Islet precursor cell (in vitro differentiated cells): ENCODE measurements at regions not wholly inside any gene's neighbourhood (a gene's known extent, or its start where the extent isn't known, plus 50 kb on each side); places are given as distances from the start of the nearest gene placed in this dataset.
"Not testable (repeated sequence)": the region's sequence is repeated elsewhere in the genome, so short reads cannot be mapped to it uniquely, and the experiment has no call there.

Experiments used
- DNase-seq: peaks from one replicate; pipeline ENCODE4 v3.0.0-alpha.2; 2018

- DNase-seq, result no peak
These were observed 329.8 kb upstream of the EPHA7 start for GRCh38 chr6:93749191-93749590.

GRCh38 chr6:93746892-93747291 is 327.5 kb upstream of the EPHA7 start:
- no peak for DNase-seq

DNA sequence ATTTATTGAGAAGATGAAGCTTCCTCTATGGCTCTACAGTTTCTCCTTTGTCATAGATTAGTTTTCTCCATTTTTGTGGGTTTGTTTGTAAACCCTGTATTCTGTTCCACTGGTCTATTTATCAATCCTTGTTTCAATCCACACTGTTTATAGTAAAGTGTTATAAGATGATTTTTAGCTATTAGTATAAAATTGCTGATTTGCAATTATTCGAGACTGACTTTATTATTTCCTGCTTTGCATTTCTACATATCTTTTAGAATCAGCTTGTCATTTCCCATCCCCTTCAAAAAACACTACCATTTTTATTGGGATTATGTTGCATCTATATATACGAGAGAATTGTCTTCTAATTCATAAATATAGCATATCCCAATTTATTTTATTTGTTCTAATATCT is 325.9 kb upstream of the EPHA7 start:
- DNase-seq, result no peak

GRCh38 chr6:93735099-93735498 is 315.7 kb upstream of the EPHA7 start:
- DNase-seq, result no peak

GRCh38 chr6:93731306-93731705 is 311.9 kb upstream of the EPHA7 start:
- DNase-seq, result no peak

GRCh38 chr6:93728150-93728549 is 308.8 kb upstream of the EPHA7 start:
- DNase-seq, result no peak

DNA sequence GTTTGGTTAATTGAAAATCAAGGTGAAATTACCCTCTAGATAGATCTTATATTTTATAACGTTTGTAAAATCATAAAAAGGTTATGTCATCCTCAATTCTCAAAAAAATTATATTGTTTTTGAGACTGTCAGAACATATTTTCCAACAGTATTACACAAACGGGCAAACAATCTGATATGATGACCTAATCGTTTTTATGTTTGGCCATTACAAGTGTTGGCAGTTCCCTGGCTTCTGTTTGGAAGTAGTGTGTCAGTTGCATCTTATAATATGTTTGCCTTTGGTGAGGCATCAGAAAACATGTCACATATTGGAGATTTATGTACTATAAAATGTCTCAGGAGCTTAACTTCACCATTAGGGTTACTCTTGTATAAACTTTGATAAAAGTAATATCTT is 308.1 kb upstream of the EPHA7 start:
- no peak for DNase-seq

DNA sequence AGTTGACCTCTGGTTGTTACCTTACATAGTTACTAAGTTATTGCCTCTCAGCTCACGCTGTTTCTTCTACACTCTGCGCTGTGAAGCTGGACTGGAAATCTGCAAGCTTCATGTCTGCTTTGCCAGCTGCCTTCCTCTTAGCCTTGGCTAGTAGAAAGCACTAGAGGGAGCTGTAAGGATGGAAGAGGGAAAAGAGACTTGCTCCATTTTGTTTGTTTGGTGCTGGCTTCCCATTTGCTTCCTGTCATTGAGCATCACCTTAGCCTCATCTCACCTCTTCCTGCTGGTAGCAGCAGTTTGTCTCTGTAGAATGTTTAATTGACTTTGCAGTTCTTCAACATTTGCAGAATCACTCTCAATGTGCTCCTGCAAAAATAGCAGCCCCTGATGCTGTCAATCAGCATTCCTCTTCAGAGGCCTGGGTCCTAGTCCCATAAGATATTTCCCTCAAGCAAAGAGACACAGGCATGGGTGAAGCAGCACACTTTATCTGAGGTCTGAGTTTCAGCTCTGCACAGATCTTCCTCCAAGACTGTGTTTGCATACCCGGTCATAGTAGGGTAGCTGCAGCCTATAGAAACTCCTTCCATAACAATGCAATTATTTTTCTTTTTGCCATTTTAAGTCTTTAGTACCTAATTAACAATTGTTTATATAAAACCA is 302.2 kb upstream of the EPHA7 start:
- DNase-seq, result peak; percentile 63

DNA sequence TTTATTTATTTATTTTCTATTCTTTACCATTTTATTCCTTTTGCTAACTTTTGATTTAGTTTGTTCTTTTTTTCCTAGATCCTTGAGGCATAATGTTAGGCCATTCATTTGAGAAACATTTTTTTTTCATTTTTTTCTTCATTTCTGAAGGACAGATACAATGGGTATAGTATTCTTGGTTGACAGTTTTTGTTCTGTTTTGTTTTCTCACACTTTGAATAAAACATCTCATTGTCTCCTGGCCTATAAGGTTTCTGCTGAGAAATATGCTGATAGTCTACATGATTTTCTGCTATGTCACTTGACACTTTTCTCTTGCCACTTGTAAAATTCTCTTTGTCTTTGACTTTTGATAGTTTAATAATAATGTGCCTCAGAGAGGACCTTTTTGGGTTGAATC is 294.6 kb upstream of the EPHA7 start:
- no peak for DNase-seq

- no peak for DNase-seq
These were observed 284.1 kb upstream of the EPHA7 start for GRCh38 chr6:93703431-93703830.

DNA sequence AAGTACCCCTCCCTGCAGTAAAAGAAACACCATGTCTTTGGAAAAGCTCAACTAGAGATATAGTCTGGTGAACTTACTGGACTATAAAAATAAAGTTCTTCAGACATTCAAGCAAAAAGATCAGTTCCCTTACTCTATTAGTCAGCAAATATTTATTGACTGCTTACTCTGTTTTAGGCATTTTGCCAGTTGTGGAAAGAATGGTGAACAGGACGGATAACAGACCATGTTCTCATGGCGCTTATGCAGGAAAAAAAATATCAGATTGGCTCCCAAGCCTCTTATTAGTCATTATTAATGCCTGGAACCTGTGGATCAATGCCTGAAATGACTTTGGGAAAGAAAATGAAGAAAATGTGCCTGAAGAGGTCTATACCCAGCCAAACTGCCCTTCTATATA is 282.2 kb upstream of the EPHA7 start:
- no peak for DNase-seq

DNA sequence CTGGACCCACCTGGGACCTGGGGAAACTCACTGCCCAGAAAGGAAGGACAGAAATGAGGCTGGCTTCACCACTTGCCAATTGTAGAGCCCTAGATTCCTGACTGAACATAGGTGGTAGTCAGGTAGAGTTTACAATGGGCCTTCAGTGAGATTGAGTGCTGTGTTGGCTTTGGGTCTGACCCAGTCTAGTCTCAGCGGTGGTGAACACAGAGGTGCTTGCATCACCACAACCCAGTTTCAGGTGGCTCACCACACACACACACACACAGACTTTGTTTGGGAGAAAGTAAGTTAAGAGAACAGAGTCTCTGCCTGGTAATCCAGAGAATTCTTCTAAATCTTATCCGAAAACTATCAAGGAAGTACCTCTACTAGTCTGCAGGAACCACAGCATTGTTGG is 266.1 kb upstream of the EPHA7 start:
- DNase-seq, result no peak

- no peak for DNase-seq
These were observed 265.0 kb upstream of the EPHA7 start for GRCh38 chr6:93684339-93684738.

GRCh38 chr6:93679836-93680235 is 260.5 kb upstream of the EPHA7 start:
- DNase-seq, result no peak

DNA sequence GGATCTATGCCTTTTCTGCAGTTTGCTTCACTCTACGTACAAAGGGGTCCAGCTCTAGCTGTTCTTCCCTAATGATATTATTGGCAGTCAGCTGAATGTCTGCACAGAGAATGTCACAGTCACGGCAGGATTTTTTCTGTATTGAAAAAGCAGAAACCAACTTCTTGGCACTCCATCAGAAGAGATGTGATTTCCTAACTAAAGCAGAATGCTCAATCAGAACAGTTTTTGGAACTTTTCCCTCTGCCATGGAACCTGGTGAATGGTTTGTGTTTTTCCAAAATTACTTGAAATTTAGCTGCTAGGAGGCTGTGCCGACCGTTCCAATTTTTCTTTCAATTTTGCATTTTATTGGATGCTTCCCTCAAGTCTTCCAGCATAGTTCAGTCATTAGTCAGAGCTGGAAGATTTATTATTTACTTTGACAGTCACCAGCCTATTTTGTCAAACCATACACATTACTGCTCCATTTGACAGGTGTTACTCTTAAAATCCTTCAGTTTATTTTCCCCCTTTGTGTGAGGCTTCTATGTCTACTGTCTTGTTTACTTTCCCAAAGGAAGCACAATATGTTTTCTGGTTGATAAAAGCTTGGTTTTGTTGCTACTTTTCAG is 259.6 kb upstream of the EPHA7 start:
- no peak for DNase-seq

GRCh38 chr6:93677264-93677965 is 258.1 kb upstream of the EPHA7 start:
- DNase-seq, result no peak

GRCh38 chr6:93676581-93676980 is 257.2 kb upstream of the EPHA7 start:
- DNase-seq, result no peak

DNA sequence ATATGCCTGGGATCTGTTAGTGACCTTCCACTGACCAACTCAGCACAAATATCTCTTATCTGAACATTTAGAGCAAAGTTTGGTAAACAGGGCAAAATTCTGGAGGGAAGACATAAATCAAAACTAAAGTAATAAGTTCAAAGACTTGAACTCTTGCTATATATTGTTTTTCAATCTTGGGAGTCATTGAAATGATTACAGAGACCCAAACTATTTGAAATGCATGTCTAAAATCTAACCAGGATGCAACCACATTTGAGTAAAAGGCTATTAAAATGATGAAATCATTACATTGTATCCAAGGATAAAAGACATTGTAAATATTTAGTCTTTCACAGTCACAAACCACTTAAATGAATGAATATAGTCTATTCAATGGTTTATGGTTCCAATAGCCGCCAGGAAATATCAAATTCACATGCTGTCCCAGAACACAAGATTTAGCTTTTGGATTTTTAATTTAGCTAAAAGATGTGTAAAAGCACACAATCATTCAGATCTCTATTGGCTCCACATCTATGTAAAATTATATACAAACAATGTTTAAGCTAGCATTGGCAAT is 256.6 kb upstream of the EPHA7 start:
- no peak for DNase-seq

- no peak for DNase-seq
These were observed 243.8 kb upstream of the EPHA7 start for GRCh38 chr6:93663111-93663510.

DNA sequence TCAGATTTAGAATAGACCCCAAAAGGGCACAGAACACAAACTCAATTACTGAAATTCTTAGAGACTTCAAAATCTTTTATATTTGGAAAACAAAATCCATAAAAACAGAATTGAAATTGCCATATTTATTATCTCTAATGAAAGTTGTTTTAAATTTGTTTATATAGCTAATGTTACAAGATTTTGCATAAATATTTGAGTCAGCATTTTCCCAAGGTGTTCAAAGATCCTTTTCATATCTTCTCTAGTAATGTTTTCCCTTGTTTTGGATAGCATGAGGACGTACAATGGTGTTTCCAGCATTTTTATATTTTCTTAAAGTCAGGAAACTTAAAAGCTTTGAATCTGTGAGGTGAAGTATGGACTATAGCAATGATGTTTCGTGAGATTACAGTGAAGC is 235.2 kb upstream of the EPHA7 start:
- no peak for DNase-seq

DNA sequence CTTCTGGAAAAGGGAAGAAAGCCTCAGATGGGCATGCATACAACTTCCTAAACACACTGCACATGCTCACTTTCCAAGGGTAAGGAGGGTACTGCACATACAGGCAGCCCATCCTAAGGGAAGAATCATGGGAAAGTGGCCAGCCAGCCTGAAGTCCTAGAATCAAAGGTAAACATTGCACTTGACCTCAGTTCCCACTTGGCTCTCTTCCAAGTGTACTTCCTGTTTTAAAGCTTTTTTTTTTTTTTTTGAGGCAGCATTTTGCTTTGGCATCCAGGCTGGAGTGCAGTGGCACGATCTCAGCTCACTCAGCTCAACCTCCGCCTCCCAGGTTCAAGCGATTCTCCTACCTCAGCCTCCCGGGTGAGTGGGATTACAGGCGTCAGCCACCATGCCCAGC is 225.3 kb upstream of the EPHA7 start:
- DNase-seq, result no peak

DNA sequence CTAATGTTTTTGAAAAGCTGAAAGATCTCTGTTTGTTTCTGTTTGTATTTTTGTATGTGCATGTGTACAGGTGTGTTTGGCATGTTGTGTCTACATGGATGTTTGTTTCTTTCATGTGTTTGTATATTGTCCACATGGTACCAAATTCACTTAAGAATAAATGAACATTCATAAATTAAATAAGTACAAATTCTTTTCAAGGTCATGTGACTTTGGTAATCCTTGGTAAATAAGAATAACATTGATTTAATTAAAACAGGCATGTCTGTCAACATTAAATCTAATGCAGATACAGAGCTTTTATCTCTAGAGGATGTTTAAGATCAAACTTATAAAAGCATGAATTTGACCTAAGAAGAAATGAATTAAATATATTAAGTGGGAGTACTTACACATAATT is 219.8 kb upstream of the EPHA7 start:
- no peak for DNase-seq

DNA sequence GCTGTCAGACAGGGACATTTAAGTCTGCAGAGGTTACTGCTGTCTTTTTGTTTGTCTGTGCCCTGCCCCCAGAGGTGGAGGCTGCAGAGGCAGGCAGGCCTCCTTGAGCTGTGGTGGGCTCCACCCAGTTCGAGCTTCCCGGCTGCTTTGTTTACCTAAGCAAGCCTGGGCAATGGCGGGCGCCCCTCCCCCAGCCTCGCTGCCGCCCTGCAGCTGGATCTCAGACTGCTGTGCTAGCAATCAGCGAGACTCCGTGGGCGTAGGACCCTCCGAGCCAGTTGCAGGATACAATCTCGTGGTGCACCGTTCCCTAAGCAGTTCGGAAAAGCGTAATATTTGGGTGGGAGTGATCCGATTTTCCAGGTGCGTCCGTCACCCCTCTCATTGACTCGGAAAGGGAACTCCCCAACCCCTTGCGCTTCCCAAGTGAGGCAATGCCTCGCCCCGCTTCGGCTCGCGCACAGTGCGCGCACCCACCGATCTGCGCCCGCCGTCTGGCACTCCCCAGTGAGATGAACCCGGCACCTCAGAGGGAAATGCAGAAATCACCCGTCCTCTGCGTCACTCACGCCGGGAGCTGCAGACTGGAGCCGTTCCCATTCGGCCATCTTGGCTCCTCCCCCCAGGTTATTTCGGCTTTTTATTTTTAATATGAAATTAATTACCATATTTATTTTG is 217.8 kb upstream of the EPHA7 start:
- not testable (repeated sequence) for DNase-seq

- no peak for DNase-seq
These were observed 205.0 kb upstream of the EPHA7 start for GRCh38 chr6:93624408-93624807.
